ENCODE measurements at regions not wholly inside any gene's neighbourhood (a gene's known extent, or its start where the extent isn't known, plus 50 kb on each side); places are given as distances from the start of the nearest gene placed in this dataset.

DNA sequence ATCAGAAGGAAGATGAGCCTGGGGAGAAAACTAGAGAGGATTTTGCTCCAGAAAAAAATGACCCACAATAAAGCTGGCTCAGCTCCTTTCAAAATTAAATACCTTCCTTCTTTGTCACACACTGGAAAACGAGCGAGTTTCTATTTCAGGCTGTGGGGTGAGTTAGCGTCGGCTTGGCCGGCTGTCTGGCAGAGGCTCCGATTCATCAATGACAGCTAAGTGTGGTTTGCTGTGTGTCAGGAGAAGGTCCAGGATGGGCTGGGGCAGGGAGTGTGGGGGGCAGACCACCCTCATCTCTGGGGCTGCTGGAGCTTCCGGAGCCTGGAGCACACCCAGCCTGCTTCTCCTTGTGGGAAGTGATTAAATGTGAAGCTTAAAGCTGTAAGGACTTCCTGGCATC, 120.2 kb downstream of the ETS2 start:
- Histone ChIP-seq H3K36me3 (ENCODE audit: control insufficient read depth, insufficient read depth, low read length) (no peaks in the 10 kb centered on the region), H3K27me3 (ENCODE audit: control insufficient read depth, insufficient read depth, low read length) (no peaks in the 10 kb centered on the region), H3K9ac (ENCODE audit: low read length) (no peak overlapping the region), H3K4me1 (ENCODE audit: control insufficient read depth, insufficient read depth, low read length) (peaks cover 8% of the 10 kb centered on the region), H3K27ac (ENCODE audit: low read depth, low read length) (peak overlapping the region; percentile 55), H3K4me3 (ENCODE audit: low read length) (peak overlapping the region; percentile 38)

GRCh38 chr21:38925478-38925877, 119.7 kb downstream of the ETS2 start:
- H3K27me3 ChIP-seq (ENCODE audit: control insufficient read depth, insufficient read depth, low read length): no peaks in the 10 kb centered on the region

DNA sequence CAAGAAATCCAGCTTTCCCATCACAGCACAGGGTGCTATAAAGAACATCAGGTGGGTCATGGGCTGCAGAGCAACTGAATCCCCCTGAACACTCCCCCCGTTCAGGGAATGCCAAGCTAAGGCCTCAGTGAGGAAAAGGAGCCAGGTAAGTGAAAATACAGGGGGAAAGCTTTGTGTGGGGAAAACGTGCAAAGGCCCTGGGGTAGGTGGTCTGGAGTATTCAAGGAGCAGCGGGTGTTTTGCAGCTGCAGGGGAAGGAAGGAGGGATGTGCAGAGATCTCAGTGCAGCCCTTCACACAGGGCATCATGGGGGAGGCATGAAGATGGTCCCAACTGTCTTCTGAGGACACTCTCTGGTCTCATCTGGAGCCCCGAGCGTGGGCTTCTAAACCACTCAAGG, 119.2 kb downstream of the ETS2 start:
- Histone ChIP-seq H3K9ac (ENCODE audit: low read length) (no peak overlapping the region), H3K4me1 (ENCODE audit: control insufficient read depth, insufficient read depth, low read length) (peaks cover 13% of the 10 kb centered on the region)

More at GRCh38 chr21:38925478-38925877, 119.7 kb downstream of the ETS2 start:
- peaks cover 12% of the 10 kb centered on the region for H3K4me1 ChIP-seq (ENCODE audit: control insufficient read depth, insufficient read depth, low read length)
- no peak overlapping the region for H3K9ac ChIP-seq (ENCODE audit: low read length)
- peak overlapping the region; percentile 12 for H3K4me3 ChIP-seq (ENCODE audit: low read length)
- H3K27ac ChIP-seq (ENCODE audit: low read depth, low read length): peak overlapping the region; percentile 55
- no peaks in the 10 kb centered on the region for H3K36me3 ChIP-seq (ENCODE audit: control insufficient read depth, insufficient read depth, low read length)

GRCh38 chr21:38923429-38923828, 117.7 kb downstream of the ETS2 start:
- no peaks in the 10 kb centered on the region for H3K27me3 ChIP-seq (ENCODE audit: control insufficient read depth, insufficient read depth, low read length)
- no peak overlapping the region for H3K4me3 ChIP-seq (ENCODE audit: low read length)
- H3K4me1 ChIP-seq (ENCODE audit: control insufficient read depth, insufficient read depth, low read length): peaks cover 13% of the 10 kb centered on the region
- no peaks in the 10 kb centered on the region for H3K36me3 ChIP-seq (ENCODE audit: control insufficient read depth, insufficient read depth, low read length)
- H3K27ac ChIP-seq (ENCODE audit: low read depth, low read length): no peak overlapping the region
- H3K9ac ChIP-seq (ENCODE audit: low read length): no peak overlapping the region

More for the DNA sequence above, 119.2 kb downstream of the ETS2 start:
- Histone ChIP-seq H3K36me3 (ENCODE audit: control insufficient read depth, insufficient read depth, low read length) (no peaks in the 10 kb centered on the region), H3K27ac (ENCODE audit: low read depth, low read length) (no peak overlapping the region), H3K4me3 (ENCODE audit: low read length) (peak overlapping the region; percentile 12), H3K27me3 (ENCODE audit: control insufficient read depth, insufficient read depth, low read length) (no peaks in the 10 kb centered on the region)

GRCh38 chr21:38922474-38923235, 116.9 kb downstream of the ETS2 start:
- no peaks in the 10 kb centered on the region for H3K36me3 ChIP-seq (ENCODE audit: control insufficient read depth, insufficient read depth, low read length)
- no peak overlapping the region for H3K9ac ChIP-seq (ENCODE audit: low read length)
- no peak overlapping the region for H3K27ac ChIP-seq (ENCODE audit: low read depth, low read length)
- no peaks in the 10 kb centered on the region for H3K27me3 ChIP-seq (ENCODE audit: control insufficient read depth, insufficient read depth, low read length)
- peaks cover 13% of the 10 kb centered on the region for H3K4me1 ChIP-seq (ENCODE audit: control insufficient read depth, insufficient read depth, low read length)
- H3K4me3 ChIP-seq (ENCODE audit: low read length): no peak overlapping the region

GRCh38 chr21:38921511-38922251, 116.0 kb downstream of the ETS2 start:
- Histone ChIP-seq H3K9ac (ENCODE audit: low read length) (no peak overlapping the region), H3K36me3 (ENCODE audit: control insufficient read depth, insufficient read depth, low read length) (no peaks in the 10 kb centered on the region), H3K27me3 (ENCODE audit: control insufficient read depth, insufficient read depth, low read length) (no peaks in the 10 kb centered on the region), H3K4me1 (ENCODE audit: control insufficient read depth, insufficient read depth, low read length) (peaks cover 13% of the 10 kb centered on the region), H3K4me3 (ENCODE audit: low read length) (no peak overlapping the region), H3K27ac (ENCODE audit: low read depth, low read length) (peak overlapping the region; percentile 56)

DNA sequence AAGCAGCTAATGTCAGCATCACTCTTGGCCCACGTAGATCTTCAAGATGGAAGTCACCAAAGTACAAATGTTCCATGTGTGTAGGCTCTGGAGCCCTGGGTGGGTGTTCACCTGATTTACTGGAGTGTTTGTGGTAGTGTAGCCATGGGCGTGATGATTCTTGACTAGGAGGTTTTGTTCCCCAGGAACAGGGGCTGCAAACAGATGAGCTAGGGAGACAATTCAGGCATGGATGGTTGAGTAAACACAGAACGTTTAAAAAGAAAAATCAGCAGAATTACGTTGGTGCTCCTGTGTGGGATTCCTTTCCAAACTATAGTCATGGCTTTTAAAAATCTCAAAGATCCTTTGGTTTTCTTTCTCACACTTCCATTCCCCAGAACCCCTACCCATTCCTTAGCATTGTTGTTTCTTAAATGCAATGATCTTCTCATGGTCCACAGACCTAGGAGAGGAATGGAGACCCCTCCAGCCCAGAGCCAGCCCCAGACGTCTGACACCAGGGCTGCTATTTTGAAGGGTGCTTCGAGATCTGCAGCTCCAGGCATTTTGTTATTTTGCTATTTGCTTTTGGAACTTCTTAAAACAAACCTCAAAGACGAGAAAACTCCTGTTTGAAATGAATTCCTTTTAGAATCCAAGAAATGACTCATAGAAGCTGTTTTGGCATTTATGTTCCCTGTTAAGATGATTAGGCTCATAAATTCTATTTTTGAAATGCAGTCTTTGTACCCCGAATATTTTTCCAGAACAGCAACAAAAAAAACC, 115.1 kb downstream of the ETS2 start:
- H3K4me1 ChIP-seq (ENCODE audit: control insufficient read depth, insufficient read depth, low read length): peaks cover 13% of the 10 kb centered on the region
- H3K36me3 ChIP-seq (ENCODE audit: control insufficient read depth, insufficient read depth, low read length): no peaks in the 10 kb centered on the region
- no peaks in the 10 kb centered on the region for H3K27me3 ChIP-seq (ENCODE audit: control insufficient read depth, insufficient read depth, low read length)
- H3K9ac ChIP-seq (ENCODE audit: low read length): no peak overlapping the region
- H3K27ac ChIP-seq (ENCODE audit: low read depth, low read length): peak overlapping the region; percentile 64
- H3K4me3 ChIP-seq (ENCODE audit: low read length): no peak overlapping the region

DNA sequence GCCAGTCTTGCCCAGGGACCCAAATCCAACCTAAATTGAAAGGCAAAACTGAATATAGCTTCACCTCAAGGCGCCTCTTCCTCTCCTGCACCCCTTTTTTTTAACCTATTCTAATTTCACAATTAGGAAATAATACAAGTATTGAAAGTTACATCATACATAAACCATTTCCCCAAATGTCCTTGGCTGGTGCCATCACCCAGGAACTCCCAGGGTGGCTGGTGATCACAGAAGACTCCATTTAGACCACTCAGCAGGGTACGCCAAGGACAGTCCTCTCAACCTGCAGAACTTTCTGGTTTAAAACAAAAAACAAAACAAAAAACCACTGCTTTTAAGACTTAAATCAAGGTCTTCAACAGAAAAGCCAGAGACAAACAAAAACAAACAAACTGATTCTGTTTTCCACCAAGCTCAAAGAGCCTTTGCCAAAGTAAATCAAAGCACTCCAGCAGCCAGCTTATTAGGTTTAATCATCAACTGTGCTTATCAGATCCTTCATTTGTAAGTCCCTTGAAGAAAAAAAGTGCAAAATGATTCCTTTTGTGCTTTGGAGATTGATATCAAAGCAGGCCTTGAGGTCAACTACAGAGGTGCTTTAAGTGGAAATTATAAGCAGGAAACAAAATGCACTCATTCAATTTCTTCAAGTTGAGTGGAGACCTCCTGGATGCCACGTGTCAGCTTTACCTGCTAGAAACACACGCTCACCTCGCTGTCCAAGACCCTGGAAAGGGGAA, 113.0 kb downstream of the ETS2 start:
- Histone ChIP-seq H3K4me3 (ENCODE audit: low read length) (no peak overlapping the region), H3K27ac (ENCODE audit: low read depth, low read length) (no peak overlapping the region), H3K27me3 (ENCODE audit: control insufficient read depth, insufficient read depth, low read length) (no peaks in the 10 kb centered on the region), H3K36me3 (ENCODE audit: control insufficient read depth, insufficient read depth, low read length) (no peaks in the 10 kb centered on the region), H3K4me1 (ENCODE audit: control insufficient read depth, insufficient read depth, low read length) (peaks cover 15% of the 10 kb centered on the region), H3K9ac (ENCODE audit: low read length) (no peak overlapping the region)

DNA sequence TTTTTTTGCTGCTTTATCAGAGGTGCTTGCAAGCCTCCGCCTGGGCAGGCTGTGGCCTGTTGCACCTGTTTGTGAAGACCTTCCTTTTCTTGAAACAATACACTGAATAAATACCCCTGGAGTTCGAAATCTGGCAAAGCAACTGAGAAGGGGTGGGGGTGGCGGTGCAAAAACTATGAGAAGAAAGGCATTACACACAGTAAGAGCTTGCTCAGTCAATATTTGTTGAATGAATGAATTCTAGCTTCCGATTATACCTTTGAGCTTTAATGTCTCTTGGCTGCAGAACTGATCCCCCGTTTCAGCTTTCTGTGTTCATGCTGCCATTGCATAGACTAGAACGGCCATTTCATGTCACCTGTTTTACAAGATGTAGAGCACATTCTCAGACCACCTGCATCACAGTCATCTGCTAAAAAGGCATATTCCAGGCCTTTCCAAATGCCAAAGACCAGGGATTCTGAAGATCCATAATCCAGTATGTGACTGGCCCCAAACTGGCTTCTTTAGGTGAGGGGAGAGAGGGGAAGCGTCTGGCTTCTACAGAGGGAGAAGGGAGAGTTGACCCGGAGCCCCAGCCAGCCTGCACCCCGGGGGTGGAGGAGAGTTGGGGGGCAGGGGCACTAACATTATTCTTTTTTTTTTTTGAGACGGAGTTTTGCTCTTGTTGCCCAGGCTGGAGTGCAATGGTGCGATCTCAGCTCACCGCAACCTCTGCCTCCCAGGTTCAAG, 111.5 kb downstream of the ETS2 start:
- no peak overlapping the region for H3K27ac ChIP-seq (ENCODE audit: low read depth, low read length)
- no peak overlapping the region for H3K9ac ChIP-seq (ENCODE audit: low read length)
- H3K4me3 ChIP-seq (ENCODE audit: low read length): no peak overlapping the region
- H3K4me1 ChIP-seq (ENCODE audit: control insufficient read depth, insufficient read depth, low read length): peaks cover 26% of the 10 kb centered on the region
- H3K36me3 ChIP-seq (ENCODE audit: control insufficient read depth, insufficient read depth, low read length): no peaks in the 10 kb centered on the region
- no peaks in the 10 kb centered on the region for H3K27me3 ChIP-seq (ENCODE audit: control insufficient read depth, insufficient read depth, low read length)

DNA sequence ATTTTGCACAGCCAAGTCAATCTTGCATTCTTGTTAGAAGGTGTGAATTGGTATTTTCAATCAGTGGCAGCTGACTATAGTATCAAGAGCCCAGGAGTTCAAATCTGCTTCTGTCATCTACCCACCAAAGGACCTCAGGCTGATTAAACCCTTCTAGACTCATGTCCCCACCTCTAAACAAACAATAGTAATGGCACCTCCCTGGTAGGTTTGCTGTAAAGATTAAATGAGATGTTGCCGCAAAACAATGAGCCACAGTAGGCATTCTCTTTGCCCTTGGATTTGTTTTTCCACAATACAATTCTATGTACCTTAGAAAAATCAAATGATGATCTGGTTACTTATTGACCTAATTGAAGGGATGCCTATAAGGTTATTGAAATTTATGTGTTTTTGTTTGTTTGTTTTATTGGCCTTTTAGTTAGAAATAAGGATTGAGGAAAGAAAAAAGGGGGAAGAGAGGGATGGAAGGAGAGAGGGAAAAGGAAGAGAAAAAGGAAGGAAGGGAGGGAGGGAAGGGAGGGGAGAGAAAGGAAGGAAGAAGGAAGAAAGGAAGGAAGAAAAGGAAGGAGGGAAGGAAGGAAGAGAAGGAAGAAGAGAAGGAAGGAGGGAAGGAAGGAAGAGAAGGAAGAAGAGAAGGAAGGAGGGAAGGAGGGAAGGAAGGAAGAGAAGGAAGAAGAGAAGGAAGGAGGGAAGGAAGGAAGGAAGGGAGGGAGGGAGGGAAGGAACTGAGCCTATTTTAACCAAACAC, 110.7 kb downstream of the ETS2 start:
- Histone ChIP-seq H3K27me3 (ENCODE audit: control insufficient read depth, insufficient read depth, low read length) (no peaks in the 10 kb centered on the region), H3K36me3 (ENCODE audit: control insufficient read depth, insufficient read depth, low read length) (no peaks in the 10 kb centered on the region), H3K9ac (ENCODE audit: low read length) (no peak overlapping the region), H3K4me1 (ENCODE audit: control insufficient read depth, insufficient read depth, low read length) (peaks cover 24% of the 10 kb centered on the region), H3K27ac (ENCODE audit: low read depth, low read length) (no peak overlapping the region), H3K4me3 (ENCODE audit: low read length) (no peak overlapping the region)

DNA sequence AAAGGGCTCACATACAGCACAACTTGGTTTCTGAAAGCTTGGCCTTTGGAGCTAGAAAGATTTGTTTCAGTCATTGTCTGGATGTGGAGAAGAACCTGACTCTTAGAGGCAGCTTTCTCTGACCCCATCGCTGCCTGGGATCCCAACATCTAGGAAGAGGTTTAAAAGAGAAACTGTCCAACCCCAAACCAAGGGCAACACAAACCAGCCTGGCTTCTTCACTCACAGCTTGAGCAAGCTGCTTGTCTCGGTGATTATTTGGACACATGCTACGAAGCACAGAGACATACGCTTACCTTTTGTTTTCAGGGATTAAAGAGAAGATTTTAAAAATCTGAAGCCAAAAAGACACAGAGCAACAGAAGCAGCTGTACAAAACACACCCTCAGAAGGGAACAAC, 109.8 kb downstream of the ETS2 start:
- Histone ChIP-seq H3K4me3 (ENCODE audit: low read length) (no peak overlapping the region), H3K27ac (ENCODE audit: low read depth, low read length) (no peak overlapping the region), H3K4me1 (ENCODE audit: control insufficient read depth, insufficient read depth, low read length) (peaks cover 20% of the 10 kb centered on the region), H3K27me3 (ENCODE audit: control insufficient read depth, insufficient read depth, low read length) (no peaks in the 10 kb centered on the region), H3K9ac (ENCODE audit: low read length) (no peak overlapping the region), H3K36me3 (ENCODE audit: control insufficient read depth, insufficient read depth, low read length) (no peaks in the 10 kb centered on the region)

Data from rectal smooth muscle tissue (tissue), 1 donor.